Epithelial cell of proximal tubule (primary cell): ENCODE measurements at regions not wholly inside any gene's neighbourhood (a gene's known extent, or its start where the extent isn't known, plus 50 kb on each side); places are given as distances from the start of the nearest gene placed in this dataset.

Source experiments
- DNase-seq: peaks from one replicate; pipeline ENCODE4 v3.0.0-alpha.2; 2011; ENCODE audit warnings: low read depth
- H3K4me3 ChIP-seq: 2 replicates; pipeline ENCODE4 v1.5.1; 2011; ENCODE audit warnings: low read depth, mild to moderate bottlenecking, low read length
- TF ChIP-seq, protein P1 (sequence below): conservative IDR thresholded peaks from 2 replicates; pipeline ENCODE4 v1.5.1; 2012; ENCODE audit warnings: low read depth, mild to moderate bottlenecking, low read length

DNA sequence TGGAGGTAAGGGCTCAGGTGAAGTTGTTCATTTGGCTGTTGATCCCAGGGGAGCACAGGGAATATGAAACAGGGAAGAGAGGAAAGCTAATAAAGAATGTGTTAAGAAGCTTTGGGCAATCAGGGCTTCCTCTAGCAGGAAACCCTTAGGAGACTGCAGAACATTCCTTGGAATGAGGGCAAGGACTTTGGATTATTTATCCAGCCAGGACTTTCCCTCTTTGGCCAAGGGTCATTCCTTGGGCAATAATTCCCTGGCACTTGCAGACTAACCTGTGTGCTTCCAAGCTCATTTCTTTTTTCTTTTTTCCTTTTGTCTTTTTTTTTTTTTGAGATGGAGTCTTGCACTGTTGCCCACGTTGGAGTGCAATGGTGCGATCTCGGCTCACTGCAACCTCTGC lies 209.2 kb upstream of the MAP3K1 start:
- DNase-seq, result no peak
- TF ChIP-seq, protein P1, sequence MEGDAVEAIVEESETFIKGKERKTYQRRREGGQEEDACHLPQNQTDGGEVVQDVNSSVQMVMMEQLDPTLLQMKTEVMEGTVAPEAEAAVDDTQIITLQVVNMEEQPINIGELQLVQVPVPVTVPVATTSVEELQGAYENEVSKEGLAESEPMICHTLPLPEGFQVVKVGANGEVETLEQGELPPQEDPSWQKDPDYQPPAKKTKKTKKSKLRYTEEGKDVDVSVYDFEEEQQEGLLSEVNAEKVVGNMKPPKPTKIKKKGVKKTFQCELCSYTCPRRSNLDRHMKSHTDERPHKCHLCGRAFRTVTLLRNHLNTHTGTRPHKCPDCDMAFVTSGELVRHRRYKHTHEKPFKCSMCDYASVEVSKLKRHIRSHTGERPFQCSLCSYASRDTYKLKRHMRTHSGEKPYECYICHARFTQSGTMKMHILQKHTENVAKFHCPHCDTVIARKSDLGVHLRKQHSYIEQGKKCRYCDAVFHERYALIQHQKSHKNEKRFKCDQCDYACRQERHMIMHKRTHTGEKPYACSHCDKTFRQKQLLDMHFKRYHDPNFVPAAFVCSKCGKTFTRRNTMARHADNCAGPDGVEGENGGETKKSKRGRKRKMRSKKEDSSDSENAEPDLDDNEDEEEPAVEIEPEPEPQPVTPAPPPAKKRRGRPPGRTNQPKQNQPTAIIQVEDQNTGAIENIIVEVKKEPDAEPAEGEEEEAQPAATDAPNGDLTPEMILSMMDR, result no peak
- H3K4me3 ChIP-seq, result no peak overlapping the region

DNA sequence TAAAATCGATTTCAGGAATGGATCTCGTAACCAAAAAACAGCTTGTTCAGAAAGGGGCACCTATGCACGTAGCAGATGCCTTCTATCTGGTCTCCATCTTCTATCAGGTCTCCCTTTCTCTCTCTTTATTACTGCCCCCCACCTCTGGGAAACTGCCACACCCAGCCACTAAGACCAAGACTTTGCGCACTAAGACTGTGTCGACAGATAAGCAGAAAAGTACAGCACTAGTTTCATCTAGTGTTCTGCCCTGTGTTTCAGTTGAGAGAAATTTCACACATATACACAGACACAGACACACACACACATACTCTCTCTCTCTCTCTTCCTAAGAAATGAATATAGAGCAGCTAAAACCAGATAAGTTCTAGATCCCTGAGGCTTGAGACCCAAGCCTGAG lies 210.1 kb upstream of the MAP3K1 start:
- no peak for DNase-seq
- no peak overlapping the region for H3K4me3 ChIP-seq
- TF ChIP-seq, protein P1, result no peak

DNA sequence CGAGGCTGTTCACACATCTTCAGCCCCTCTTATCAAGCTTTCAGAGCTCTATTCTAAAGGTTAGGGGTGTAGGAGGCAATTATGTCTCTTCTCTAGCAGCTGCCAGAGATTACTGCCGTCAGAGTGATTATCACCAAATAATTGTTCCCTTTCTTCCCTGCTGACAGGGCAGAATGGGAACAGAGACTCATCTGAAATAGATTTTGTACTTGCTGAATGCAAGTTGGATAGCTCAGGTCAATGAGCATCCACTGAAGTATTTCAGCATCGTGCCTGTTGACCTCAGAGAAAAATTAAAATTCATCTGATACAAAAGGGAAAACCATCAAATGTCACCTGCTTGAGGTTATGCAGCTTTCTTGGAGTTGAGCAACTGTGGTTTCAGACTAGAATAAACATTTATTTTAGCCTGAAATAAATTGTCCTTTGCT lies 213.7 kb upstream of the MAP3K1 start:
- DNase-seq, result no peak
- no peak overlapping the region for H3K4me3 ChIP-seq
- TF ChIP-seq, protein P1, result no peak

DNA sequence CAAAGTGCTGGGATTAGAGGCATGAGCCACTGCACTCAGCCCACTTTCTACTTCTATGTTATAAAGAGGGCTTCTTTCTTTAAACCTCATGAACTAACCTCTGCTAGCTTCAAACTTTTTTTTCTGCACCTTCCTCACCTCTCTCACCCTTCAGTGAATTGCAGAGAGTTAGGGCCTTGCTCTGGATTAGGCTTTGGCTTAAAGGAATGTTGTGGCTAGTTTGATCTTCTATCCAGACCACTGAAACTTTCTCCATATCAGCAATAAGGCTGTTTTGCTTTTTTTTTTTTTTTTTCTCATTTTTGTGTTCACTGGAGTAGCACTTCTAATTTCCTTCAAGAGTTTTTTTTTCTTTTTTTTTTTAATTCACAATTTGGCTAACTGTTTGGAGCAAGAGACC lies 216.4 kb upstream of the MAP3K1 start:
- TF ChIP-seq, protein P1, result no peak
- DNase-seq, result no peak
- H3K4me3 ChIP-seq, result no peak overlapping the region

DNA sequence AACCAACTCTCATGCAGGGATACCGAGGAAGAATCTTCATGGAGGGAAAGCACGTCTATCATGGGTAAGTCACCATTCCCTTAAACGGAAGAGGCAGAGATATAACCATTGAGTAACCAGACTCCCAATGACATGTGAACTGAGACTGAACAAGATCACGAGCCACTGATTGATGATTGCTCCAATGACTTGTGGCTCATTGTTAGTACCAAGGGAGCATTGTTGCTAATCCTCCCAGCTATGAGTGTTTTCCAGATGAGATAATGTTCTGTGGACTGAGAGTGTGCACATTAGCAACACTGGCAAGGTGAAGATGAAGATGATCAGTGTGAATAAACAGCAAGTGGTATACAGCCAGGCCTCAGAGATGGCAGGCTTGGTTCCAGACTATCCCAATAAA lies 219.2 kb upstream of the MAP3K1 start:
- DNase-seq, result peak; percentile 58
- TF ChIP-seq, protein P1, result no peak
- H3K4me3 ChIP-seq, result no peak overlapping the region

DNA sequence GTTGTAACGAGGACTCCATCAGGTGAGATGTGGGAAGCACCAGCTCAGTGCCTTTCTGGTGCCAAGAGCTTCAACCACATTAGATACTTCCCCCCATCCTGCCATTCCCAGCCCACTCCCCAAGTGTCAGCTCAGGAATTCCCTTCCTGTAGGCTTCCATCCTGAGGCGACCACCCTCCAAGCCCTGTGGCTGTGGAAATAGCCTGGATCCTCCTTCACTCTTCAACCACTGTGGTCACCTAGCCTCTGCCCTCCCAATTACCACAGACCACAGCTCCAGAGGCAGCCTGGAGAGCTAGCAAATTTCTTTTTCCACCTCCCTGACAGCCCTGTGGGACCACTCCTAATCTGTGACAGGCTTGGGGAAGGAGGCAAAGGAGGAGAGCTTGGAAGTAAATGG lies 219.8 kb upstream of the MAP3K1 start:
- no peak for DNase-seq
- TF ChIP-seq, protein P1, result peak; percentile 22
- H3K4me3 ChIP-seq, result no peak overlapping the region

DNA sequence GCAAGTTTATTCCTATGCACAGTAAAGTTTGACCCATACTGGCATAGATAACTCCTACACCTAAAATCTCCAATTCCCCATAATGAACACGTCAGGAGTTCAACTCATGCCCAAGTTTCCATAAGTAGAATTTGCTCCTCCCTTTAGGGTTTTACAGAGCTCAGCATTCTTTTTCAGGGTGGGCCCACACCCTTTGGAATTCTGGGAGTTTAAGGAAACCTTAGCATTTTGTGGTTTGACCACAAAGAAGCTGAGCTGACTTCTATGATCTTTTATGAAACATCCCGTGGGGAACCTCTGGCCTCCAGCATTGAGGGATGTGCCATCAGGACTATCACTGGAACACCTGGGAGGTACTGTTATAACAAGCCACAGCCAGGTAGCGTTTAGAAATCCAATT lies 220.6 kb upstream of the MAP3K1 start:
- no peak for DNase-seq
- TF ChIP-seq, protein P1, result no peak

More for the DNA sequence above, 220.6 kb upstream of the MAP3K1 start:
- H3K4me3 ChIP-seq, result no peak overlapping the region
